GM12801 (cell line): ENCODE measurements at regions not wholly inside any gene's neighbourhood (a gene's known extent, or its start where the extent isn't known, plus 50 kb on each side); places are given as distances from the start of the nearest gene placed in this dataset.

Experiments used
- CTCF ChIP-seq: IDR thresholded peaks from one replicate; pipeline ENCODE4 v1.5.1; 2011; ENCODE audit warnings: control low read depth; ENCODE audit not compliant: insufficient read length; ENCODE audit errors: extremely low read depth

DNA sequence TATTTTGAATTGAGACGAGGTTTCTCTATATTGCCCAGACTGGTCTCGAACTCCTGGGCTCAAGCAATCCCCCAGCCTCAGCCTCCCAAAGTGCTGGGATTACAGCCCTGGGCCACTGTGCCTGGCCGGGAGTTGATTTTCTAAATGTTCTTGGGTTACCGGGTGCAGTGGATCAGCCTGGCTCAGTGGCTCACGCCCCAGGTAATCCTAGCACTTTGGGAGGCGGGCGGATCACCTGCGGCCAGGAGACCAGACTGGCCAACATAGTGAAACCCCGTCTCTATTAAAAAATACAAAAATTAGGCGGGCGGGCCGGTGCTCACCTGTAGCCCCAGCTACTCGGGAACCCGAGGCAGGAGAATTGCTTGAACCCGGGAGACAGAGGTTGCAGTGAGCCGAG lies 106.9 kb upstream of the LARP1 start:
- TF ChIP-seq CTCF = no peak

DNA sequence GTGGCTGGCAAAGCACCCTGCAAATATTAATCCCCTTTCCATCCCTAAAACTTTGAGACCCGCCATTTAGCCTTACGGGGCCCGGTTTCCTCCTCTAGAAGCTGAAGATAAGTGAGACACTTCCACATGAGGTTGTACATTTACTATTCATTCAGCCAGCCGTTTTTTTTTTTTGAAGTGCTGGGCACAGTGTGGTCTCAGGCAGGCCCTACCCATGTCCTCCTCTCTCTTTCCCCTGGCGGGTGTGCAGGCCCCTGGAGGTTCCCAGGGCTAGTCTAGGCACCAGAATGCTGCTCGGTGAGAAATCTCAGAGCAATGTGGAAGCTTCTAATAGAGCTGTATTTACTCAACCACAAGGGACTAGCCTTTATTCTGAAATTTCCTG lies 107.4 kb upstream of the LARP1 start:
- no peak for TF ChIP-seq CTCF

DNA sequence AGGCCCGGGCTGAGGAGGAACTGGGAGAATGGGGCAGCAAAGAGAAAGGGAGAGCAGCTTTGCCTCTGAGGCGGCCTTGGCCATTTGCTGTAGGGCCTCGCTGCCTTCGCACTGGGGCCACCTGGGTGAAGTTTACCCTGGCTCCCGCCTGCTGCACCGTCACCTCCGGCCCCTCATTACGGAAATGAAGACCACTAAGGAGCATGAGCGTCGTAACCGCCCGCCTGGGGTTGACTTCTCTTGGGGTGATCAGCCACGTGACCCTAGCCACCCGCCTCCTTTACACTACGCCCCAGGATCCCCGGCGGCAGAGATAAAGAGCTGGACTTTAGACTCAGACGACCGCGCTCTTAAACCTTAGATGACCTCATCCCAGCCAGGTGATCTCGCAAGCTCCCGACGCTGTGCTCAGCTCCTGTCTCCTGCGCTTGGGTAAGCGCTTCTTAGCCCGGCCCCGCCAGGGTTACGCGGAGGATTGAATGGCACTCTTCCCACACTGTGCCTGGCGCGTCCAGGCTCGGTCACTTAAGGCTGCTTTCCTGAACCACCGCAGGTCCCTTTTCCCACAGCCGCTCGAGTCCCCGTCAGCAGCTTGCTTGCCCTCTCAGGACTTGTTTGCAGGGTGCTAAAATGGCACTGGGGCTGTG lies 107.9 kb upstream of the LARP1 start:
- no peak for TF ChIP-seq CTCF

DNA sequence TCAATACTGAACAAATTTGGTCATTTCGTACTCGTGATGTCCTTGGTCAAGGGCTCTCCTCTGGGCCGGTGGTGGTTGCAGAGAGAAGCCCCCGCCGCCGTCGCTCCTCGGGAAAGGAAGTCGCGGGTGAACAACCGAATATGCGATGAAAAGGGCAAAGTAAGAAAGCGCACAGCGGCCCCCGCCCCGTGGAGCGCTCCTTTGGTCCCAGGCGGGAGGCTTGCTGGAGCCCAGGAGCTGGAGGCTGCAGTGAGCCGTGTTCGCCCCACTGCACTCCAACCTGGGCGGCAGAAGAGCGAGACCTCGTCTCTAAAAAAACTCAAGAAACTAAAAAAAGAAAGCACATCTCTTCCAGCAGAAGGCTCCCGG lies 108.4 kb upstream of the LARP1 start:
- no peak for TF ChIP-seq CTCF

- TF ChIP-seq CTCF = no peak
Measured at GRCh38 chr5:154644745-154645411, 110.3 kb upstream of the LARP1 start.

DNA sequence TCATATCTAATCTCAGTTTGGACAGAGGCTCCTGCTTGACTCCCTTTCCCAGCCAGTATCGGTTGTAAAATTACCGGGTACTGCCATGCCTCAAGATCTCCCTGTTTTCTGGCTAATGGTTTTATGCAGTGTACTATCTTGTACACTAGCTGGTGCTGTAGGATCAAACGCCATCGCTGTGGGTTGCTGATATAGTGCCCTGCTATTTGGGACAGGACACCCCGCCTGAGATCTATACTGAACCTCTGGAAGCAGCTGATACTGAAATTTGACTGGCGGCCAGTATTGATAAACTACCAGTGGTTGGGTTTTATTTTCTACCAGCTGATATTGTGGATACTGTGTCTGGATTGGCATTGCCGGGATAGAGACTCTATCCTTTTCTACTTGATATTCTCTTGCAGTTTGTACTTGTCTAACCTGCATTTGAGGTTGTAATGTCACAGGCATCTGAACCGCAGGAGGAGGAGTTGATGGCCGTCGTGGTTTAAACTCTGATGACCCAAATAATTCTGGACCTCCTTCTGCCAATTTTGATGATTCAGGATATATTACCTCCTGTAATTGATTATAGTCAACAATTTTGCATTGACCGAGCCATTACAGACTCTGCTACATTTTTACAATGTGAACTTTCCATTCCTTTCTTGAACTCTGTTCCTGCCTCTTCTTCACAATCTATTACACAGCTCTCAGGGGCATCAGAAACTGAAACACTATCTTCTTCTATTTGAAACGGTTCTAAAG lies 112.5 kb upstream of the LARP1 start:
- TF ChIP-seq CTCF = no peak

DNA sequence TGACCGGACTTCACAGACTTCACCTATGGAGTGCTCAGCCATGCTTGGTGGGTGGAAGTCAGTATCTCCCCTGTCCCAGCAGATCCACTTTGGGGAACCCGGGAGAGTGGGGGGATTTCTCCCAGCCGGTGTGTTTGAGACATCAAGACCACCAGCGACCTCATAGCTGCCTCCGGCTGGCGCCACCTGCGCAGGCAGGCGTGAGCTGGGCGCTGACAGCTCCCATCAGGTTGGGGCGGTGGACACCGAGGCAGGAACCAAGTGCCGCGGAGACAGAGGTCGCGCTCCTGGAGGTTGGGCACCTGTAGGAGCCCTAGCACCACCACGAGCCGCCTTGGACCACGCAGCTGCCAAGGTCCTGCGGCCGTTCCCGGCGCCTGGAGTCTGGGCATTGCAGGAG lies 124.0 kb upstream of the LARP1 start:
- no peak for TF ChIP-seq CTCF
